Mucosa of stomach (tissue), 1 donor: ENCODE measurements at regions not wholly inside any gene's neighbourhood (a gene's known extent, or its start where the extent isn't known, plus 50 kb on each side); places are given as distances from the start of the nearest gene placed in this dataset.
A peak's percentile ranks its signal among the peaks of the same experiment; 100 is the strongest.

Experiments
- H3K27me3 ChIP-seq: one replicate; pipeline ENCODE4 v1.7.0; 2013; ENCODE audit warnings: mild to moderate bottlenecking, low read length; ENCODE audit not compliant: control insufficient read depth, insufficient read depth
- H3K36me3 ChIP-seq: one replicate; pipeline ENCODE4 v1.7.0; 2013; ENCODE audit warnings: low read length; ENCODE audit not compliant: control insufficient read depth, insufficient read depth
- H3K4me1 ChIP-seq: one replicate; pipeline ENCODE4 v1.7.0; 2013; ENCODE audit warnings: mild to moderate bottlenecking, low read length; ENCODE audit not compliant: control insufficient read depth, insufficient read depth
- H3K4me3 ChIP-seq: one replicate; pipeline ENCODE4 v1.7.0; 2013; ENCODE audit warnings: low read length
- H3K9ac ChIP-seq: one replicate; pipeline ENCODE4 v1.7.0; 2013; ENCODE audit warnings: mild to moderate bottlenecking, low read length, moderate library complexity
- H3K9me3 ChIP-seq: one replicate; pipeline ENCODE4 v1.7.0; 2013; ENCODE audit warnings: mild to moderate bottlenecking, low read length, moderate library complexity; ENCODE audit not compliant: control insufficient read depth
- donor health status: Pancreatic carcinoma.

- H3K27me3 ChIP-seq: no peaks in the 10 kb centered on the region
- no peaks in the 10 kb centered on the region for H3K4me1 ChIP-seq
- no peaks in the 10 kb centered on the region for H3K9me3 ChIP-seq
- H3K9ac ChIP-seq: no peak overlapping the region
- no peak overlapping the region for H3K4me3 ChIP-seq
- no peaks in the 10 kb centered on the region for H3K36me3 ChIP-seq
Observed at GRCh38 chr1:217091561-217091960, 368.3 kb upstream of the ESRRG start.

- no peaks in the 10 kb centered on the region for H3K4me1 ChIP-seq
Observed at GRCh38 chr1:217090060-217090911, 367.1 kb upstream of the ESRRG start.

GRCh38 chr1:217089361-217090014 is 366.3 kb upstream of the ESRRG start:
- Histone ChIP-seq H3K9ac (peak overlapping the region; percentile 54), H3K9me3 (no peaks in the 10 kb centered on the region), H3K27me3 (no peaks in the 10 kb centered on the region), H3K4me3 (peak overlapping the region; percentile 22), H3K4me1 (no peaks in the 10 kb centered on the region), H3K36me3 (no peaks in the 10 kb centered on the region)

More at GRCh38 chr1:217090060-217090911, 367.1 kb upstream of the ESRRG start:
- Histone ChIP-seq H3K4me3 (no peak overlapping the region), H3K36me3 (no peaks in the 10 kb centered on the region), H3K27me3 (no peaks in the 10 kb centered on the region), H3K9me3 (no peaks in the 10 kb centered on the region), H3K9ac (peak overlapping the region; percentile 51)

- H3K27me3 ChIP-seq: no peaks in the 10 kb centered on the region
- no peaks in the 10 kb centered on the region for H3K4me1 ChIP-seq
- peak overlapping the region; percentile 22 for H3K4me3 ChIP-seq
- no peaks in the 10 kb centered on the region for H3K36me3 ChIP-seq
- no peak overlapping the region for H3K9ac ChIP-seq
- no peaks in the 10 kb centered on the region for H3K9me3 ChIP-seq
Observed at GRCh38 chr1:217088521-217089284, 365.5 kb upstream of the ESRRG start.

GRCh38 chr1:217088011-217088410 is 364.8 kb upstream of the ESRRG start:
- no peaks in the 10 kb centered on the region for H3K36me3 ChIP-seq
- no peak overlapping the region for H3K4me3 ChIP-seq
- H3K9ac ChIP-seq: no peak overlapping the region
- H3K9me3 ChIP-seq: no peaks in the 10 kb centered on the region
- H3K4me1 ChIP-seq: no peaks in the 10 kb centered on the region
- H3K27me3 ChIP-seq: no peaks in the 10 kb centered on the region

GRCh38 chr1:217079584-217079983 is 356.4 kb upstream of the ESRRG start:
- H3K27me3 ChIP-seq: no peaks in the 10 kb centered on the region
- H3K9ac ChIP-seq: no peak overlapping the region
- H3K9me3 ChIP-seq: no peaks in the 10 kb centered on the region
- H3K4me3 ChIP-seq: no peak overlapping the region
- no peaks in the 10 kb centered on the region for H3K36me3 ChIP-seq
- H3K4me1 ChIP-seq: no peaks in the 10 kb centered on the region

DNA sequence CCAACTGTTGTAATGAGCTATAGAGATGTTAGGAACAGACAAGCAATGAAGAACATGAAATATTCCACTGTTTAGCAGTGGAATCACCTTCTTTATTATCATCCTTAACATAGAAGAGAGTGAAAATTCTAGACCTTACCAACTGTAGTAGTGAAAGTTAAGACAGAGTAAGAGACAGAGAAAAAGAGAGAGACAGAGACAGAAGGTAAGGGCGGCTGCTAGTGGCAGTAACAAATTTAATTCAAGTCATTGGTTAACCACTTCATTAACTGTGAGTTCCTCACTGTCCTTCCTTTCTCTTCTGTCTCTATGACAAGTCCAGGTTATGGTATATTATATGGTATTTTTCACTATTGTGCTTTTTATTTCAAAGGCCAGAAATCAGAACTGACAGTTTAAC is 355.7 kb upstream of the ESRRG start:
- Histone ChIP-seq H3K36me3 (no peaks in the 10 kb centered on the region), H3K9me3 (no peaks in the 10 kb centered on the region), H3K27me3 (no peaks in the 10 kb centered on the region), H3K4me1 (no peaks in the 10 kb centered on the region), H3K4me3 (no peak overlapping the region), H3K9ac (no peak overlapping the region)

- no peaks in the 10 kb centered on the region for H3K36me3 ChIP-seq
- H3K4me1 ChIP-seq: no peaks in the 10 kb centered on the region
- H3K4me3 ChIP-seq: no peak overlapping the region
- no peaks in the 10 kb centered on the region for H3K9me3 ChIP-seq
- no peak overlapping the region for H3K9ac ChIP-seq
- H3K27me3 ChIP-seq: no peaks in the 10 kb centered on the region
Observed at GRCh38 chr1:217078078-217078690, 355.0 kb upstream of the ESRRG start.

GRCh38 chr1:217077426-217077825 is 354.2 kb upstream of the ESRRG start:
- H3K9me3 ChIP-seq: no peaks in the 10 kb centered on the region
- H3K4me1 ChIP-seq: no peaks in the 10 kb centered on the region
- H3K36me3 ChIP-seq: no peaks in the 10 kb centered on the region
- no peaks in the 10 kb centered on the region for H3K27me3 ChIP-seq
- no peak overlapping the region for H3K9ac ChIP-seq
- H3K4me3 ChIP-seq: no peak overlapping the region

GRCh38 chr1:217076902-217077301 is 353.7 kb upstream of the ESRRG start:
- H3K27me3 ChIP-seq: no peaks in the 10 kb centered on the region
- H3K9ac ChIP-seq: no peak overlapping the region
- H3K4me3 ChIP-seq: no peak overlapping the region
- no peaks in the 10 kb centered on the region for H3K36me3 ChIP-seq
- H3K4me1 ChIP-seq: no peaks in the 10 kb centered on the region
- H3K9me3 ChIP-seq: no peaks in the 10 kb centered on the region

- no peaks in the 10 kb centered on the region for H3K36me3 ChIP-seq
- H3K9me3 ChIP-seq: no peaks in the 10 kb centered on the region
- H3K4me3 ChIP-seq: no peak overlapping the region
- H3K4me1 ChIP-seq: no peaks in the 10 kb centered on the region
- no peaks in the 10 kb centered on the region for H3K27me3 ChIP-seq
- H3K9ac ChIP-seq: no peak overlapping the region
Observed at GRCh38 chr1:217072926-217073325, 349.7 kb upstream of the ESRRG start.
